CD4-positive, alpha-beta T cell treated with Interleukin-12 subunit alpha and Interleukin-12 subunit beta, for 1 hour (primary cell): ENCODE measurements at regions not wholly inside any gene's neighbourhood (a gene's known extent, or its start where the extent isn't known, plus 50 kb on each side); places are given as distances from the start of the nearest gene placed in this dataset.

ENCODE experiments used
- DNase-seq: peaks from one replicate; pipeline ENCODE4 v3.0.0-alpha.2; 2020

DNA sequence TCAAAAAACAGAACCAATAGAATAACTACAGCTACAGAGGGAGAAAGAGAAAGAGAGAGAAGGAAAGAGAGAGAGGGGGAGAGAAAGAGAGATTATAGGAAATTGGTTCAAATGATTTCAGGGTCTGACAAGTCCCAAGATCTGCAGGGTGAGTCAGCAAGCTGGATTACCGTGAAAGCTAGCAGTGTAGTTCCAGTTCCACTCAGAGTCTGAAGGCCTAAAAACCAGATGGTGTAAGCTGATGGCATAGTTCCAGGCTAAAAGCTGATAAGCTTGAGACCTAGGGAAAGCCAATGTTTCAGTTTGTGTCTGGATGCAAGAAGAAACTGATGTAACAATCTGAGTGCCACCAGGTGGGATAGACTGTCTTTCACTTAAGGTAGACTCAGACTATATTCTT lies 397.7 kb downstream of the TRIB2 start:
- no peak for DNase-seq

DNA sequence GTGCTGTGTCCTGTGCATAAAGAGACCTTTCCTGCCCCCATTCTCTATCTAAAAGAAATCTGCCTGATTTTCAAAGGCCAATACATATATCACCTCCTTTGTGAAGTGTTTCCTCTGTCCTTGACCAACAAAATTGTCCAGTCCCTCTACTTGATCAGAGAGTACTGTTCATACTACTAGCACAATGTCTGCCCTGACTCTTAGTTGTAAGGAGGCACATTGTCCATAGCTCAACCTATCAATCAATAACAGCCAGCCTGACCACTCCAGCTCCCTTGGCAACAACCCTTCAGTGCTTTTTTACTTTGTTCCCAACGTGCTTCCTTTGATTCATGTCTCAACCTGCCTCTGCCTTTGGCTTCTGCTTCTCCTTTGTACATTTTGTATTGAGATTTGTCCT lies 398.9 kb downstream of the TRIB2 start:
- DNase-seq: no peak

DNA sequence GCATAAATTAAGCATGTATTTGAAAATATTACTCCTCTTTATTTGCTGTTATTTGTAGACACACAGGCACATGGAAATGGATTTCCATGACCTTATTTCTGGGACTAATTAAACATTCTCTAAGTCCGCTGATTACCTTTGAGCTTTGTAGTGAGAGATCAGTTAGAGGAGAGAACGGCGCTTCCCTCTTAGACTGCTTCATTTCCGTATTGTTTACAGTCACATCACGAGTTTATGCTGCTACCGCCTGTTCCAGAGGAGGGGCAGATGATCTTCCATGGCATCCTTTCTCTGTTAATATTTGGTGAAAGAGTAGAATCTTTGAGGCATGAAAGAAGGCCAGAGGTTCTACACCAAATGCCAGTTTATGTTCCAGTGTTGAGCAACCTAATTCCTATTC lies 404.4 kb downstream of the TRIB2 start:
- no peak for DNase-seq

DNA sequence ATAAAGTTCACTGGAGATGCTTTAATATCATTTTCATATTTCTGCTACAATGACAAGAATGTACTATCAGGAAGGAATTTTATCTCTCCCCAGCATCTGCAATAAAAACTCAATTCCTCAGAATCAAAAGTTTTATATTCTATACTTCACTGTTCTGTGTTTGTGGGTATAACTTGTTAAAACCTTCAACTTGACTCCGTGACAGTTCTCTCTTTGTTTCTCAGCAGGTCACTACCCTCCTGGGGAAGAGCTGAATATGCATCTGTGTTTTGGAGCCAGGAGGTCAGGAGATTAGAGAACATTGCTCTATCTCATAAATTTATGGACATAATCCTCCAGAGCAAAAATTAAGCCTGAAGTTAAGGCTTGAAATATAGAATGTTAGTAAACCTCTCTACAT lies 411.4 kb downstream of the TRIB2 start:
- DNase-seq: no peak

DNA sequence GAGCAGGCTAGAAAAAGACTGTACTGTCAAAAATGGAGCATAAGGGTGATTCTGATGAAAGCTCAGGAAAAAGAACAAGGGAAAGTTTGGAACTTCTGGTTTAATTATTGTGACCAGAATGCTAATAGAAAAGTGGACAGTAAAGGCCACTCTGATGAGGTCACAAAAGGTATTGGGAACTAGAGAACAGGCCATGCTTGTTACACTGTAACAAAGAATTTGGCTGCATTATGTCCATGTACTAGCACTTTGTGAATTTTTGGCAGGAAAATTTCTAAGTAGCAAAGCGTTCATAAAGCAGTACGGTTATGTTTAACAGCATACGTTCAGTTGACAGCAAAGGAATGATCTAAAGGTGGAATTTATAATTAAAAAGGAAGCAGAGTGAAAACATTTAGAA lies 418.6 kb downstream of the TRIB2 start:
- DNase-seq: no peak

DNA sequence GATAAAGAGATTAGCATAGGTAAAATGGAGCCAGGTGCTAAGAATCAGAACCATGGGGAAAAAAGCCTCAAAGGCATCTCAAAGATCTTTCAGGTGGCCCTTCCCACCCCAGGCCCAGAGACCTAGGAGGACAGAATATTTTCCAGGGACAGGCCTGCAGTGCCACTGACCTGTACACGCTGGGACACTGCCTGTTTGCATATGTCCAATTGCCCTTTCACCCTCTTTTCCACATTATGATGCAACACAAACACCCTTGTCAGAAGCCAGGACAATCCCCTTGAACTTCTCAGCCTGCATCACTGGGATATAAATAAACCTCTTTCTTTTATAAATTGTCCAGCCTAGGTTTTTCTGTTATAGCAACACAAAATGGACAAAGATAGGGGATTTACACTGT lies 419.1 kb downstream of the TRIB2 start:
- no peak for DNase-seq

DNA sequence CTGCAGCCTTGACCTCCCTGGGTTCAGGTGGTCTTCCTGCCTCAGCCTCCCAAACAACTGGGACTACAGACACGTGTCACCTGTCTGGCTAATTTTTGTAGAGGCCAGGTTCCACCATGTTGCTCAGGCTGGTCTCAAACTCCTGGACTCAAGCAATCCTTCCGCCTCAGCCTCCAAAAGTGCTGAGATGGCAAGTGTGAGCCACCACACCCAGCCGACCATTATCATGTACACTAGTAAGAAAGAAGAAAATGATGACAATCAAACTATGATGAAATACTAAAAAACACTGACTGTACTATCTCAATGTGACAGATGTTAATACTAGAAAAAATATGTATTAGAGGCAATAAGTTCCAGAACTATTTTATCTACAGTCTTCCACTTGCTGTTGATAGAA lies 420.9 kb downstream of the TRIB2 start:
- DNase-seq: no peak

DNA sequence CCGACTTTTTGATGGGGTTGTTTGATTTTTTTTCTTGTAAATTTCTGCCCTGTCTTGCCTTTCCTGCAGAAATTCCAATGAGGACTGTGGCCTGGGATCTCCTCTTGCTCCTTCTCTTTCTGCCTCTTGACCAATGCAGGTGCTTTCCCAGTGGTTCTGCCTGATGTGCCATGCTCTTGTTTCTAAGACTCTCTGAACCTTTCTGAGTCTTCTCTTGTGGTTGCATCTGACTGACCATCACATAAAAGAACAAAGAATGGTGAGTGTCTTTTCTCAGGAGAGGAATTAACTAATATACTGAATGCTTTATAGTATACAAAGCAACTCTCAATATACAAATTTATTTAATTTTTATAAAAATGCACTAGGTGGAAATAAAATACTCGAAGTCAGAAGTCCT lies 424.6 kb downstream of the TRIB2 start:
- no peak for DNase-seq

DNA sequence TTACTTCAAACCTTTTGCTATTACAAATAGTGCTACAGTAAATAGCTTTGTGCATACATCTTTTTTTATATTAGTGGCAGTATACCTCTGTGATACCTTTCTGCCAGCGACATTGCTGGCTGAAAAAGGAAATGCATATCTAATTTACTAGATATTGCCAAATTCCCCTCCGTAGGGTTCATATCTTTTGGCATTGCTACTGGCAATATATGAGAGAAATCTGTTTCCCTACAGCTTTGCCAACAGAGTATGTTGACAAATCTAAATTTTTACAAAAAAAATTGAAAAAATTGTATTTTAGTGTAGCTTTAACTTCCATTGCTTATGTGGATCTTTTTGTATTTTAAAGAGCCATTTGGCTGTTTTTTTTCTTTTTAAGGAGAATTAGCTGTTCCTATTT lies 426.7 kb downstream of the TRIB2 start:
- DNase-seq: no peak

DNA sequence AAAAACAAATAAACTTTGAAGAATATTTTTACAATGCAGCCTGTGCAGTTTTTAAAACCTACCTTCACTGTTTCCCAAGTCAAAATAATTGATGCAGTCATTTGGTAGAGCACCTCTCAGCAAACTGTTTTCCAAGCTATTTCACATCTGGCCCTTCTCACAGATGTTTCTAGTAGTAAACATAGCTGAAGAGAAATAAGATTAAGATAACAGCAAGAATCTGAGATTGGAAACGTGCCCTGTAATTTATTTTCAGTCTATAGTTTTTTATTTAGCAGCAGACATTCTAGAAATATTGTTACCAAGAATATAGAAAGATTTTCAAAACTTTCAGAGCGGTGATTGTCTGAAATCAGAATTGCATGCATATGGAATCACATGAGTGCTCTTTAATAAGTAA lies 440.2 kb downstream of the TRIB2 start:
- DNase-seq: no peak

DNA sequence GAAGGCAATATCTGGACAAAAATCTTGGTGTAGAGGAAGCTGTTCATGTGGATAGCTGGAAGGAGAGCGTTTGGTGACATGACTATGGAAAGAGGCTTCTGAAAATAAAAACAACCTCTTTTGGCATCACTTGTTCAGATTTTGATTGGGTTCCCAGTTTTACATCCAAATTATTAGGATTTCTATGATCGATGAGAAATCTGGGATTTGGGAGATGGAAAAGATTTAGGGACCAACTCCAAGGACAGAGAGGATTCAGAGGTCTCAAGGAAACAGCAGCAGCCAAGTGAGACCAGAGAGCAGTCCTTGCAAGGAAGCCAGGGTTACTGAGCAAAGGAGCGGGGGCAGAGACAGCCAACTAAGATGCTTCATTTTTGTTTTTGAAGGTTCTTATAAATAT lies 441.7 kb downstream of the TRIB2 start:
- no peak for DNase-seq

DNA sequence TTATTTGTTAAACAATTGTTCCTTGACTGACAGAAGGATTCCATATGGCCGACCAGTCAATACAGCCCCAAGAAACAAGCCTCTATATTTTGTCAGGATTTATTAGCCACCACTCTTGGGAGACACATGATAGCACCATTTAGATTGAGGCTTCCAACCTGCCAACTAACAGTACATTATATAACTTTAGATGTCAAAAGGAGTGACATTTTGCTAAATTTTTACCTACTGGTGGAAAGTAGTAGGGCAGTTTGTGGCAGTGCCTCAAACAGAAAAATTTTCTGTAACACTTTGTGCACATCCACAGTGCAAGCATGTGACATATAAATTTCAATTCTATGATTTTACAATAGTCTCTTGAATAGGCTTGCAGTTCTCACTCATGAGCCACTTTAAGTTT lies 464.0 kb downstream of the TRIB2 start:
- no peak for DNase-seq

DNA sequence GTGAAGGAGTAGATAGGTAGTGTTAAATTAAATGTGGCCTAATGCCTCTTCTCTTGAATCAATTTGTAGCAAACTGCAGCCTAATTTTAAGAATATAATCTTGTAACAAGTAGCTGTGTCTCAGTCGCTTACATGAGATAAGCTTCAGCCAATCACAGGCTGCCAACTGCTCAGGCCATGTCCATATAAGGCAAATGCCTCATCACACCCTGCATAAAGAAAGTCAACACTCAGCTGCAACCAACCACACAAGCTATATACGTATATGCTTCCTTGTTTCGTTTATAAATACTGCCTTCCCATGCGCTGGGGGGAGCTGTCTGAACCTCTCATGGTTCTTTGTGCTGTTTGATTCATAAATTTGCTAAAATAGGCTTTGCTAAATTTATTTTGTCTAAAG lies 476.3 kb downstream of the TRIB2 start:
- DNase-seq: no peak

DNA sequence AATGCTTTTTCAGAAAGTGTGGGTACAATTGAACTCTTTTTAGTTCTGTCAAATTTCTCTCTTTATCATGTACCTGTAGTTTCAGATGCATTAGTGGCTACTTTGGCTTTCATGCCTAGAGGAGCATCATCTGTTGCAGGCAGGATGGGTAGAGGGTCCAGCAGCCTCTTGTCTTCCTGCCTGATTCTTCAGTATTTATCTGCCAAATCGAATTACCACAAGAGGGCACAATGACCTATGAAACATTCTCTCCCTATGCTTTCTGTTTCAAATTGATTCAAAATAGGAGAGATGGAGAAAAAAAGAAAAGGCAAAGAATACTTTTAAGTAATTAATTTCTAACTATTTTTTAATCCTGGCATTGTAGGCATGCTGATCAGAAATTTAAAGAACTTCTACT lies 477.2 kb downstream of the TRIB2 start:
- DNase-seq: no peak

DNA sequence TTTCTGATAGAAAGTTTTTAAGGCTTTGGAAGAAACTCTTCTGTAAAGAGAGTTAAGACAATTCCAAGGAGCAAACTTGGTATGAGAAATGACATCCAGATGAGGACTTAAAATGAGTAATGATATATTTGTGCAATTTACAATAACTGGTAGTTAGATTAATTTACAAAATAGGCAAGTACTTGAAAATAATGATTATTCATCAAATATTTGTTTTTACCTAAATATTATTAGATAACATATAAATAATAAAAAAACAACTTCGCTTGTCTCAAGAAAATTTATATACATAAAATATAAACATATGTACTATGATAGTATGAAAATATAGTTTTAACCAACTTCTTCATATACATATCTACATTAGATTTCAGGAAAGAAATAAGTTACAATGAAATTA lies 478.5 kb downstream of the TRIB2 start:
- DNase-seq: no peak

DNA sequence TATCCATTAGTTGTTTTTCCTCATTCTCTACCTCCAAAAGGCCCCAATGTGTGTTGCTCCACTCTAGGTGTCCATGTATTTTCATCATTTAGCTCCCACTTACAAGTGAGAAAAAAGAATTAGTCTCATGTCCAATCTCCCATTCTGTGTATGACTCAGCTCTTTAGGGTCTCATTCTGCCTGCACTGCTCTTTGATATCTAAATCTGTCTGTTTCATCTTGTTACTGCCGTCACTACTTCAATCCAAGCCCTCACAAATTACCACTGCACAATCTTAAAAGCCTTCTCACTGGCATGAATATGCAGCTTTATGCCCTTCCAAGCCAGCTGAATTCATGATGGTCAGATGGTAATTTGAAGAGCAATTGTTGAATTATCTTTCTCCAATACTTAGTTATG lies 480.5 kb downstream of the TRIB2 start:
- DNase-seq: no peak

DNA sequence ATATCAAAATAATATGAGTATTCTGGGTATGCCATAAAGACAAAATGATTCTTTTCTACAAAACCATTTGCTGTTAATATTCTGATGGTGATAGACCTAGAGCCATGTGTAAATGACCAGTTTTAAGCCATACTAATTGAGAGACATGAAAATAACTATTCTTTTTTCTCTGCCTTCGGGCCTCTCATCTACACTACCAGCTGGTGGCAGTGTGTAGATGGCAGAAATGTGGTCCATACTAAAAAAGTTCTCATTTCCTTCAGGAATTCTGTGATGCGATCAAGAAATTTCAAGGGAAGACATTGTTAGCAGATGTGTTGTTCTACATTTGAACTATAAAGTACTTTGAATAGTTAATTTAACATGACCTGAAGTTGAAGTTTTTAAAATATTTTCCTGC lies 485.2 kb downstream of the TRIB2 start:
- no peak for DNase-seq

DNA sequence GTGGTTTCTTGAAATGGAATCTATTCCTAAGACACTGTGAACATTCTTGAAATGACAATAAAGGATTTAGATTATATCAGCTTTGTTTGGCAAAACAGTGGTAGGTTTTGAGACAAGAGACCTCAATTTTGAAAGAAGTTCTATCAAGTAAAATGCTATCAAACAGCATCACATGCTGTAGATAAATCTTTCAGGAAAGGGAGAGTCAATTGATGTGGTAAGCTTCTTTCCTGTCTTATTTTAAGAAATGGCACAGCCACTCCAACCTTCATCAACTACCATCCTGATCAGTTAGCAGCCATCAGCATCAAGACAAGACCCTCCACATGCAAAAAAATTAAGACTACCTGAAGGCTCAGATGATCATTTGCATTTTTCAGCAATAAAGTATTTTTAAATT lies 495.4 kb downstream of the TRIB2 start:
- DNase-seq: no peak

DNA sequence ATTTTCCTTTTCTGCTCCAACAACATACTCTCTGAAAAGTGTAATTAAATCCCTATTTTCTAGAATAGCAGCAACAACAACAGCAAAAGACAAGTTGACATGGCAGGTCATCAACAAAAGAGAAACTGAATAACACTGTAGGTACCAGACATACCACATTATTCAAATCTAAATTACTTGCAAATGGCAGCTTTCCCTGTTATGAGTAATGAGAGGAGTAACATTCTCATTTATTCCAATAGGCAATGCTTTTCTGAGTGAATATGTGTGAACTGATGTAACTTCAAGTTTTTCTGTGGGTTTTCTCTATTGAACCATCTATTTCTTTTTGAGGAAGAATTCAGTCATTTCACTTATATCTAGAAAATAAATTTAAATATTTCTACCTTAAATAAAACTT lies 501.5 kb downstream of the TRIB2 start:
- DNase-seq: no peak

DNA sequence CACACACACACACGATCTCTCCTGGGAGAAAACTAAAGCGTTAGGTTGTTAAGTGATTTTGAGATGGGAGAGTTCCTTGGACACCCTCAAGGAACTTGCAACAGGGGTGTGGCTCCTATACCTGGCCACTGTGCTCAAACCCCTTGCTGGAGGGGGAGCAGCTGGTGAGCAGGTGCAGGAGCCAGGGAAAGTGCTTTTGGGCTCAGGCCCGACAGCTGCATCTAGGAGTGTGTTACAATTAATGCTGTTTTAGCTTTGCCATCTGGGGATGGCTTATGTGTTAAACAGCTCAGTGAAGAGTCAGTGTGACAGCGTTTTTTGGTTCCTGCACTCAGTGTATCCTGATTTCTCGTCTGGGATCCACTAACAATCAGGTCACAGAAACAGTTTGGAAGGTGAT lies 510.8 kb downstream of the TRIB2 start:
- no peak for DNase-seq

DNA sequence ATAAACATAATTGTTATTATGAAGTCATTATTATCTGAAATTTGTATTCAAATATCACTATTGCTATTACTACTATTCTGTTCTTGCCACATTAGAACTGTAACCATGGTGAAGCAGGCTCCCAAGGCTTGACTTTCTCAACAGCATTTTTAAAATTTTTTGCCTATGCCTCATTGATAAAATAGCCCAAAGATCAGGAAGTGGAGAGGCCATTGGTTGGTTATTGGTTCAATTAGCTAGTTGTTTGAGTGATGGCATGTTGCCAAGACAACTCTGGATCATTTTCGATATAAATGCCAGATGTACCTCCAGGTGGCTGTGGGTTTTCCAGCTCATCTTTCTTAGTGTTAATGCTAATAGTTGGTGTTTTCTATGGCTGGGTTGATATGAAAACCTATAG lies 513.5 kb downstream of the TRIB2 start:
- DNase-seq: no peak

DNA sequence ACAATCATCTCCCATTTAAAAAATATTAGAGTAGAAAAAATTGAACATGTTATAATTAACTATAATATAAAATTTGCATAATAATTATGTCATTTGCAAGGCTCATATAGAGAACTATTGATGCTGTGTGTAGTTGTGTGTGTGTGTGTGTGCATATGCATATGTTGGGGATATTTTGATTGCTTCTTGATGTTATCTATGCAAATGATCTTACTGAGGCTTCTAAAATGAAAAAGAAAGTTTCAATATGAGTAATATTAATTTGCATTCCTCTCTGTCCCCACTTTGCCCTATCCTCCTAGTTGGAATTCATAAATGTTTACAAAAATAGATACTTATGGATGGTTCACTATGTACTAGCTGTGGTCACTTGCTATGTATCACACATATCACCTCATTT lies 523.3 kb downstream of the TRIB2 start:
- DNase-seq: no peak

DNA sequence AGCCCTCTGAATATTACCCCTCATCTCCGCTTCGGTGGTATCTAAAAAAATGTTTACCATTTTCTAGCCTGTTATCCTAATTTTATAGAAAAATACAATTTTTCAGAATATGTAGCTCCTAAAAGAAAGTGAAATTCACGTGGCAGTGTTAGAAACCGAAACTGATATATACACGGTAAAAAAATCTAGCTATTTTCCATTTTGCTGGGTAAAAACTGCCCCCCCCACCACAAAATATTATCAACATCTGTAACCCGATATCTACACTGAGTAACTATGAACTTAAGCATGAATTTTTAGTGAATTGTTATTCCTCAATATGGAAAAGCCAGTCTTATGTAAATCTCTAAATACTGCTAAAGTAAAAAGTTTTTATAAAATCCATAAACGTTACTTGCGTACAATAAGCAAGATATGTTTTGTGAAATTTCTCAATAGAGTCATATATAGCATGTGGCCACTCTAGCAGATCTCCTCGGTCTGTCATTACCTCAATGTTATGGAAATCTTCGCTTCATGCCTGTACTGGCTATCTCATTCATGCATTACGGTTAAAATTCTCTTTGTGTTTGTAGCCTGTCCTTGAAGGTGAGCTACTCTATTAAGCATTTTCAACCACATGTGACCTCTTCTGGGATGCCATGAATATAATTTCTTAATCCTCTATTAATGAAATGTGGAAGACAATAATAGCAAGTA lies 524.2 kb downstream of the TRIB2 start:
- no peak for DNase-seq

DNA sequence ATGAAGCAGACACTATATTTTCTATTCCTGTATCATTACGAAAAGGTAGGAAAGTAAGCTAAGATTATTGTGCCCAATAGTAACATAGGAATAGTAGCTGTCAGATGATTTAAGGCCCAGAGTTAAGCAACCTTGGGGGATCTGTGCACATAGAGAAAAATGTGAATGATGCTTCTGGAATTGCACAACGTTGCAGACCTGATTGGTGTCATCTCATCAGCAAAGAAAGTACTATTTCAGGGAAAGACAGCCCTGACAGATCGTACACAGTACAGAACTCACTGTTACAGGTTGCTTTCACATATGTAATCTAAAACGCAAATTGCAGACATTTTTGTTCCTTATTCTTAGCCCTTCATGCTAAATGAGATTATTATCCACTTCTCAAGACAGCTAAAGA lies 535.9 kb downstream of the TRIB2 start:
- no peak for DNase-seq

DNA sequence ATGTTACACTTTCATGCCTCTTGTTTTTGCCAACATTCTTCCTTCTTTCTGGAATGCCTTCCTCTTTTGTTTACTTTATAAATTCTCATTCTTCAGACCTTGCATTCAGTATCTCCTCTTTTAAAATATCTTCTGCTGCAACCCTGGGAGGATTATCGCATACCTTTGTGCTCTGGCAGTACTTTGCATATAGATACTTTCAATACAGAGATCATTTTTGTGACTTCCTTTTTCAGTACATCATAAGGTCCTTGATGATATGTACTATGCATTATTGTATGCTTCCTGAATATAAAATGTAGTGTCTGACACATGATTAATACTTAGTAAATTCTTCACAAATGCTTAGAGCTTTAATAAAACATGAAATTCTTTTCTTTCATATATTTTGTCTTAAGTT lies 538.7 kb downstream of the TRIB2 start:
- no peak for DNase-seq

DNA sequence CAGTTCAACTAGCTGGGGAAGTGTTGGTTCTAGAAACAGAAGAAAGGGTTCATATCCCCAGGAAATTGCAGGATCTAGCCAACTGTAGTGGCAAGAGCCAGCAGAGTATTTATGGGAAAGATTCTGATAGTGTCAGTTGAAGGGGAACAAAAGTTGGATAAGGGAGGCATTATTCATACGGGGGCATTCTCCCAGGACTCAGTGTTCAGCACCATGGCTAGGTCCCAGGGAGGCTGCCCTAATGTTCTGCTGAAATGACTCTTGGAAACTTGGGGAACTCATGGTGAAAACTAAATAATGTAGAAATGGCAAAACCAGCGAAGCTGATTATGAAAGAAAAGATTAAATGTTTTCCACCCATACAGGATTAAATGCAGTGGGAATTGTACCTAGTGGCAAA lies 543.7 kb downstream of the TRIB2 start:
- no peak for DNase-seq
